A673 (cell line): ENCODE measurements at regions not wholly inside any gene's neighbourhood (a gene's known extent, or its start where the extent isn't known, plus 50 kb on each side); places are given as distances from the start of the nearest gene placed in this dataset.

ENCODE experiments used
- EZH2 ChIP-seq: fragments of 200-600 bp; sonication (generic); IDR thresholded peaks from 2 replicates; pipeline ENCODE4 v1.6.1; 2017; ENCODE audit warnings: borderline replicate concordance, low read depth, mild to moderate bottlenecking, mixed read lengths, antibody characterized with exemption, low read length; ENCODE audit not compliant: poor library complexity, severe bottlenecking
- TF ChIP-seq, protein P1 (sequence below): fragments of 300-800, 200-600 bp; sonication (generic); conservative IDR thresholded peaks from 2 replicates; pipeline ENCODE4 v1.5.1; 2017; ENCODE audit warnings: low read depth, mild to moderate bottlenecking, antibody characterized with exemption, low read length, moderate library complexity, mixed read lengths

GRCh38 chr13:71338070-71338469, 528.9 kb downstream of the DACH1 start:
- TF ChIP-seq, protein P1, sequence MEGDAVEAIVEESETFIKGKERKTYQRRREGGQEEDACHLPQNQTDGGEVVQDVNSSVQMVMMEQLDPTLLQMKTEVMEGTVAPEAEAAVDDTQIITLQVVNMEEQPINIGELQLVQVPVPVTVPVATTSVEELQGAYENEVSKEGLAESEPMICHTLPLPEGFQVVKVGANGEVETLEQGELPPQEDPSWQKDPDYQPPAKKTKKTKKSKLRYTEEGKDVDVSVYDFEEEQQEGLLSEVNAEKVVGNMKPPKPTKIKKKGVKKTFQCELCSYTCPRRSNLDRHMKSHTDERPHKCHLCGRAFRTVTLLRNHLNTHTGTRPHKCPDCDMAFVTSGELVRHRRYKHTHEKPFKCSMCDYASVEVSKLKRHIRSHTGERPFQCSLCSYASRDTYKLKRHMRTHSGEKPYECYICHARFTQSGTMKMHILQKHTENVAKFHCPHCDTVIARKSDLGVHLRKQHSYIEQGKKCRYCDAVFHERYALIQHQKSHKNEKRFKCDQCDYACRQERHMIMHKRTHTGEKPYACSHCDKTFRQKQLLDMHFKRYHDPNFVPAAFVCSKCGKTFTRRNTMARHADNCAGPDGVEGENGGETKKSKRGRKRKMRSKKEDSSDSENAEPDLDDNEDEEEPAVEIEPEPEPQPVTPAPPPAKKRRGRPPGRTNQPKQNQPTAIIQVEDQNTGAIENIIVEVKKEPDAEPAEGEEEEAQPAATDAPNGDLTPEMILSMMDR = no peak
- no peak for TF ChIP-seq EZH2
